ENCODE measurements at regions not wholly inside any gene's neighbourhood (a gene's known extent, or its start where the extent isn't known, plus 50 kb on each side); places are given as distances from the start of the nearest gene placed in this dataset.
A peak's percentile ranks its signal among the peaks of the same experiment; 100 is the strongest.
"Not testable (repeated sequence)": the region's sequence is repeated elsewhere in the genome, so short reads cannot be mapped to it uniquely, and the experiment has no call there.

DNA sequence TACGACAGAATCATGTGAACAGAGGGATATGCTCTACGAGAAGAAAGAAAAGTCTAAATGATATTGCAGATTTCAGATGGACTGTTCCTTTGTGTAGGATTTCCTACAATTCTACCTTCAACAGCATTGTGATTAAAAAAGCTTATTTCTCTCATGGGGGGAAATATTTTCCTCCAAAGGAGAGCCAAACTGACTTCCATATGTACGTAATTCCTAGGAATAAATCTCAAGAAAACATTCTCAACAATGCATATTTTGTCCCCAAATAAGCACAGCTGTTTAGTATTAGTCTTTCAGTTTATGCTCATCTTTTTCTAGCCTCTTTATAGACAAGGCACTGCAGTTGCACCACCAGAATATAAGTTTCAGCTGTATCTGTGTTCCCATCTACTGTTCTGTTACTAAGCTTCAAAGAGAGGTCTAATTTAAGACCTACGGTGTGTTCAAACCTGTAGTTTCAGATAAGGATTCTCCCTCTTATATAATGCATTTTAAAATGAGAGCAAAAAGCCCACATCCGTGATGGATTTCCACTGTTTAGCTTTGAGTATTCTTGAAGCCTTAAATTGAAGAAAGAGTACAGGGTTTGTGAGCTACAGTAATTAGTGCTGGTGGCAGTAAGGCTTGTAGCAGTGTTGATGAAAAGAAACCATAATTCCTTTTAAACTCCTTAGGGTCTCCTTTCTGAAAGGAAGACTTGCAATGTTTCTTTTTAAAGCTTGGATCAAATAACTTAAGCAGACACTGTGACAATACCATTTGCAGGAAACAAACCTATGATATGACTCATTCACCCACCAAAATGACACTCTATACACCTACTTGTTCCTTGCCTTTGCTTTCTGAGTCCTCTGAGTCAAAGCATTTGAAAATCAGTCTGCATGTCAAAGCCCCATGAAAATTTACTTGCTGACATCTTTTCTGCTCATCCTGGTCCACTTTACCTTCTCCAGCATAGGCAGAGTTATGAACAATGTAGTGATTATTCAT, 754.1 kb downstream of the NOVA1 start:
- DNase-seq: no peak

DNA sequence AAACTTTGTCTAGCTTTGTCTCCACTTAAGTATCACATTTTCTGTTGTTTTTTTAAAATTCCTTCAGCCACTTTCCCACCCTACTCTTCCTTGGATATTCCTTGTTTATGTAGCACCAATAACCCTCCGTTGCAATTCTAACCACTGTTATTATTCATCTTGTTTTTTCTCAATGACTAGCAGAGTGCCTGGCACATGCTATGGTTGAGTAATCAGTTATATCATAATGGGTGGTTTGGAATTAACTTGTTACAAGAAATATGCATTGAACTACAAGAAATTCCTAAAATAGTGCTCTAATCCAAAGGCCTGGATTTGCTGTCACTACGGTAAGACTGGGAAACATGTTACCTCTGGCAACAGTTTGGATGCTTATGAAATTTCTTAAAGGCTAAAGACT, 756.6 kb downstream of the NOVA1 start:
- DNase-seq: no peak

DNA sequence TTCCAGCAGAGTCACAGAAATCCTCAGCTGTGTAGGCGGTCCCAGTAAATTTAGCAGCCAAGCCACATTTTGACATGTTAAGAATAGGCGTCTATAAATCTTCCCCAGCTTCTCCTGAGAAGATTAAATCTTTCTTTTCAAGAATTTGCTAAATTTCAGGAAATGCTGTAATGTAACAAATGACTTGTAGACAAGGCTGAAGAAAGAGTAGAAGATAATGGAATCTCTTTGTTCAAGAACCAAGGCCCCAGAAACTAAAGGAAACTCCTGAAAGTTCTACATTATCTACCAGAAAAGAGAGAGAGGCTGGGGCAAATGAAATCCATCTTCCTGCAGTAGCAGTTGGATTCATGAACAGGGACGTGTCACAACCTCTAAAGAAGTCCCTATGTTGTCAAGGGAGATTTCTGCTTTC, 760.3 kb downstream of the NOVA1 start:
- DNase-seq: no peak

DNA sequence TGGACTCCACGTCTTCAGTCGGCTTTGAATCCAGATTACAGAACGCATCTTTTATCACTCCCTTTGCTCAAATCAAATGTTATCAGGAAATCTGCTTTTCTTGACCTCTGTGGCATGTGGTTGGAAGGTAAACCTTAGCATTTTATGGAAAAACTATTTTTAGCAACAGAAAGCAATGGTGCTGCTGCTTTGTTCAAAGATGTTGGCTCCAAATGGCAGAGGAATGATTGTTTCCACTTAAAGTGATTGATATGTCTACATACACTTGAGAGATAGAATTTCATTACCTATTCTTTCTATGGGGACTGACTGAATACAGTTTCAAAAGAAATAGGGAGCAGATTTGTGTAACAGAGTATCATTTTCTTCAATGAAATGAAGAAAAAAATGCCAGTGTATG, 761.2 kb downstream of the NOVA1 start:
- no peak for DNase-seq

DNA sequence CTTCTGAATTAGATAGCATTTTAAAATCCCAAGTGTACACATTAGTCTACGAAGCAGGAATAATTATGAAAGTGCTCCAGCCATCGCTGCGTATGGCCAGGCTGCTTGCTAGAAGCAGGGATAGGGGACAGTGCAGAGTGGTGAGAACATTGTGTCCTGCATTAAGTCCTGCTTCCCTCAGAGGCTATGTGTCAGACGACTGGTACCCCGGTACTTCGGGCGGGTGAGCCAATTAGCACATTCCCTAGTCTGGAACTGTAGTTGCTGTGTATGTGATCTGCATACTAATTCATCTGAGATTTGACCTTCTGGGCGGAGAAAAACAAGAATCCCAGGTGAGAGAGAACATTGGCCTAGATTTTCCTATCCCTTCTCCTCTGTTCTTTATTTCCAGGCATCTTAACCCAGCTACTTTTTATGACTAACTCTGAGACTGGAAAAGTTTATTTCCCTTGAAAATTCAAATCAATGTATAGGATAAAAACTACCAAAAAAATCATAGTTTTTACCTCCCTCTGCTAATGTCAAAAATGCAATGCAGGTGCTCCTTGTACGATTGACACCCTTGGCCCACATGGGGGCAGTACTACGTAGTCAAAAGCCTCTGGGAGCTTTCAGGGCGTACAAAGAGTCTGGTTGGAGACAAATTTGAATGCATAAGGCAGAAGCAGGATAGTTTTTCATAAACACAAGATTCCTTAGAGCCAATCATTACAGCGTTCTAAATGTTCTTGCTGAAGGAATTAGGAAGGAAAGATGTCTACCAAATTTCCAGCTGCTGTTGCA, 764.3 kb downstream of the NOVA1 start:
- peak; percentile 39 to 61 for DNase-seq

DNA sequence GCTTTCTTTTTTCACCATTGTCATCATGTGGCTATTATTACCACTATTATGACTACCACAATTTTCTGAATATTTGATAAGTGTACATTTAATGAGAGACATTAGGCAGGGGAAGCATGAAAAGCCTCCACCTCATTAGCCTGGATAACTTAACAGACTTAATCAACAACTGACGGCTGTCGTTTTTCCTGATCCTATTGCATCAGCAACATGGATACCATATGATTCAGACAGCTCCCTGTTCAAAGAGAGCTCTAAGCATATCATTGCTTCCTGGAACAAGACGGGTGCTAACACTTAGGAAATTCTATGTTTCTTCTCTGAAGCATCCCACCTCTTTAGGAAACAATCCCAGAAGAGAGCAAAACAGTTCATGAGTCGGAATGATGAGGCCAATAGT, 765.2 kb downstream of the NOVA1 start:
- no peak for DNase-seq

DNA sequence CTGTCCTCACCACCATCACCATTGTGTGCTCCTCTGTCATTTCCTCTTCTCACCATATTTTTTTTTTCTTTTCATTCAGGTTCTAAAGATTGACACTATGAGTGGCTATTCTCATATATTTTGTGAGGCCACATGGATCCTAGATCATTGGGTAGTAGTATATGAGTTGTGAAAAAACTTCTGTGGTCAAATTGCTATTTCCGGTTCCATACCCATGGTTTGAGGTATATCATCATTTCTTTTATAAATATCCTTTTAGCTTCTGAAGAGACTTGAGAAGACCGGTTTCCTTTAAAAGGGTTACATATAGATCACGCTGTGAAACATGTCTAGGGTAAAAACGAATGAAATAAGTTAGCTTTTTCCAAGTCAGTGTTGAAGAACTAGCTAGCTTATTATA, 769.3 kb downstream of the NOVA1 start:
- no peak for DNase-seq

DNA sequence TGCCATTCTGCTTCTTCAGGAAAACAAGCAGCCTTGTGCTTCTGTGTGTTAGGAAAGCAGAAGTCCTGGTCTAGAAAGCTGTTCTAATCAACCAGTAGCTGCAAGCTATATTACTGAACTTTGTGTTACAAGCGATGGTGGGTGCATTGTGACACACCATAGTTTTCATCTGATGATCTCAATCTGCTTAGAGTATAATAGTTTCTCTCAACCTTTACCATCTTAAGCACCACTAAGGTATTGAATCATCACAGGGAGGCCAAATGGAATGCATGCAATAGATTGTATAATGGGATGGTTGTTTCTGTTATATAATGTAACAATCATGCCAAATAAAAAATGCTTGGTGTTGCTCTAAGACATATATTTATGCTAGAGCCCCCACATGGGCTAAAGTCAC, 771.7 kb downstream of the NOVA1 start:
- no peak for DNase-seq

DNA sequence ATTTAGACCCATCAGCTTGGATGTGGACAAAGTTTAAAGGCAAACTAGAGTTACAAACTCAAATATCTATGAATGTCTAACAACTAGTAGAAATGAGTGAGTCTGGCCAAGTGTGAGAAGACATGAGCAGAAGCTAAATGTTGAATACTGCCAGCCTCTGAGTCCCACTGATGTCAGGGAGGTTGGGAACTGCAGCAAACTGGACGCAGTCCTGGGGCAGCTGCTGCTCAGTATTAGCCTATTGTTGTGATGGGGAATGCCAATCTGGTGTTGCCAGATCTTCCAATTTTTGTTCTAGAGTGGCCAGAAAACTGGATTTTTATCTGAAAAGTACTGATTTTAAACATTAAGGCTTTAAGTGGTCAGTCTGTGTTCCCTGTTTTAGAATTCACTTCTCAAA, 770.4 kb upstream of the STXBP6 start:
- DNase-seq: no peak

DNA sequence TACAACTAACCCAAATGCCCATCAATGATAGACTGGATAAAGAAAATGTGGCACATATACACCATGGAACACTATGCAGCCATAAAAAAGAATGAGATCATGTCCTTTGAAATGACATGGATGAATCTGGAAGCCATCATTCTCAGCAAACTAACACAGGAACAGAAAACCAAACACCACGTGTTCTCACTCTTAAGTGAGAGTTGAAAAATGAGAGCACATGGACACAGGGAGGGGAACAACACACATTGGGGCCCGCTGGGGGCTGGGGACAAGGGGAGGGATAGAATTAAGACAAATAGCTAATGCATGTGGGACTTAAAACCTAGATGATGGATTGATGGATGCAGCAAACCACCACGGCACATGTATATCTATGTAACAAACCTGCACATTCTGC, 764.7 kb upstream of the STXBP6 start:
- DNase-seq: not testable (repeated sequence)

DNA sequence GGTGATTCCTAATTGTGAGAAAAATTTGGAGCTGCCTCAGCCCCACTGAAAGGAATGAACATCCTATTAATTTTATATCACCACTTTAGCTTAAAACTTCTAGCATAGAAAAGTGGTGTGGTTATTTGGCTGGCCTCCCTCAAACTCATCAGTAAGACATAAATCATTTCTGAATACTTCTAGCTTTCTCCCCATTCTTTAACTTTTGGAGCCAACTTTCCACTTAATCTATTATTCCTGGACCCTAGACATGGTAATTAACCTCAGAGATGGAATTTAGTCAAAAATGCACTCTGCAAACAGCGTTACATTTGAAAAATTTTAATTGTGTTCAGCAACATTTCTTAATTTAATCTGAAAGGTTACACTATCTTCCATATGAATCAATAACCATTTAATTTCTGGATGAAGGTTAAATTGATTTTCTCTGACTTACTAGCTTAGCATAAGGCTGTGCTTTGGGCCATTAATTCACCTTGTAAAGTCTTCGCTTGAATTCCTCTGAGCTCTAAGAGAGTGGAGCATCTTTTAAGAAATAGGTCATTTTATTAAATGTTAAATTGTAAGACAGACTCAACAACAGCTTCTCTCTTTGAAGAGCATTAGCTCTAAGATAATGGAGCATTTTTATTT, 753.6 kb upstream of the STXBP6 start:
- no peak for DNase-seq

DNA sequence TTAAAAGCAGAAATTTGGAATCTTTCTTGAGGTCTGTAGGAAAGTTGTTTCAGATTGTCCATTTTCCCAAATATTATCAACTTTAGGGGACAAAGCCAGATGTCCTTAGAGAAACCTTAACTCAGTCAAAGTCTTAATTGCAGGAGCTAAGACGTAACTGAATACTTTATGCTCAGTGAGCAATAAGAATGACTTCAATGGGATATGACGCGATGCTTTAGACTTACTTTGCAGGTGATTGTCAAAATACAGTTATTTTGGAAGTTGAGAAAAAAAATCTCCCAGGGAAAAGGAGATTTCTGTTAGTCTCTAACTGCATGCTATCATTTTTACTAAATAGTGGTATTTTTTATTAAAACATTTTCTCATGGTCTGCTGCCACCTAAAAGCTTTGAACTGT, 750.9 kb upstream of the STXBP6 start:
- no peak for DNase-seq

DNA sequence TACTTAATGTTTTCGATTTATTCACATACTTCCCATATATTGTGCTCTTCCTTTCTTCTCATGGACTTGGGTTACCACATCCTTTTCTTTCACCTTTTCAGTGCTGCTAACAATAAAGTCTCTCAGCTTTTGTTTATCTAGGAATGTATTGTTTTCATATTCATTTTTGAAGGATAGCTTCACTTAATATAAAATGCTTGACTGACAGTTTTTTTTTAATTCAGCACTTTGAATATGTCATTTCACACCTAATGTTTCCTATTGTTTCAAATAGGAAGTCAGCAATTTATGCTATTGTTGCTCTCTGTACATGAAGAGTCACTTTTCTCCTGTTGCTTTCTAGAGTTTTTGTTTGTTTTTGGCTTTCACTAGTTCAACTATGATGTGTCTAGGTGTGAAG, 738.3 kb upstream of the STXBP6 start:
- no peak for DNase-seq

DNA sequence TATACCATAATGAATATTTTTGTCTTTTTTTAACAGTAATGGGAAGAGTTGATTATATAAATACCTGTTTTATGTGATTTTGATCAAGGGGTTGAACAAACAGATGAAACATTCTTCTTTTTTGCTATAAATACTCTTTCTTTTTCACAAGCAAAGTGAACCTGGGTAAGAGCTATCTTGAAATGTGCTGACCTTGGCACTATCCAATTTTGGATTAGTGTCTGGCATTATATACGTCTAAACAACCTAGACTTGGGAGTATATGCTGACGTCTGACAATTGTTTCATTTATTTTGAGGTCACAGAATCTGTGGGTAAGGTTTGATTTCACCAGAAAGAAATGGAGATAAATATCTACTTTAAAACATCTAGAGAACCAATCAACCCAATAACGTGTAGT, 716.0 kb upstream of the STXBP6 start:
- DNase-seq: no peak

DNA sequence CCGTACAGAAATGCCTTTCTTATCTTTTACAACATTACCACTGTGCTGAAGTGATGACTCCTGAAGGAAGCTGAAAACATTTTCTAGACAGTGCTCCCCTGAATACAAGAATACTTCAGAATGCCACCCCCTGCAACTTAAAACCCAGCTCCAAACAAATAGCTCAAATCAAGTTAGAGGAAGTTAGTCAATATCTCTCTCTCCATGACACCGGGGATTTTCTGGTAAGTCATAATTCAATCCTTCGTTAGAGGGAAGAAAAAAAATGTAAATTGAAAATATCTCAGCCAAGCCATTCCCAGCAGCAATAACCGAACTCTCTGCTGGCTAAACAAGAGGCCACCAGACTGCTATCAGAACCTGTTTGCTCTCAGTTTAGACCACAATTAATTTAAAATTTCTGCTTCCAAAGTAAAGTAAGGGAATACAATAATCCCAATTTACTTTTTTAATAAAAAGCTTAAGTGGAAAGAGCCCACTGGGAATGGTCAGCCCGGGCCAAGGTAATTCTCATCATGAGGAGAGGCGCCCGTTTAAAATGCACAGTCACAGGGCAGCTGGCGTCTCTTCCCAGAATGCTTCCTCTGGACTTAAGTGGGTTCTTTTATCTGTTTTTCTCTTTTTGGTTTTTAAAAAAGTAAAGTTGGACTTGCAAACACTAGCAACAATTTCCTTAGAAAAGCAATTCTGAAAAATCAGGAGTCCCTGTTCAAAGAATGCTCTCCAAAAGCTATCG, 710.1 kb upstream of the STXBP6 start:
- DNase-seq: no peak

DNA sequence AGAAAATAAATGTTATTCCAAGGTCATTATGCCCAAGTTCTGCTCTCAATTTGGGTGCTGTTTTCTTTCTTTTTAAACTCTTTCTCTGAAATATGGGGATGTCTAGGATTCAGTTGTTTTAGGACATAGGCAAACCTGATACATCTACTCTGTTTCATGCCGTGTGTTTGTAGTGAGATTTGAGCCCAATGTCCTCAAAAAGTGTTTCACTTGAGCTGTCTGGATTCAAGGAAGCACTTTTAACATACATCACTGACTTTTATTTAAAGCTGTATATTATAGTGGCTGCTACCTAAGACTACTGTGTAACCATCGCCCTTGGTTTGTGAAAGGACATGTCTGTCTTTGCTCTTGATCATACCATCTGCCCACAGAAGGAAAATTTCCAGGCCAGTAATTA, 709.3 kb upstream of the STXBP6 start:
- no peak for DNase-seq

DNA sequence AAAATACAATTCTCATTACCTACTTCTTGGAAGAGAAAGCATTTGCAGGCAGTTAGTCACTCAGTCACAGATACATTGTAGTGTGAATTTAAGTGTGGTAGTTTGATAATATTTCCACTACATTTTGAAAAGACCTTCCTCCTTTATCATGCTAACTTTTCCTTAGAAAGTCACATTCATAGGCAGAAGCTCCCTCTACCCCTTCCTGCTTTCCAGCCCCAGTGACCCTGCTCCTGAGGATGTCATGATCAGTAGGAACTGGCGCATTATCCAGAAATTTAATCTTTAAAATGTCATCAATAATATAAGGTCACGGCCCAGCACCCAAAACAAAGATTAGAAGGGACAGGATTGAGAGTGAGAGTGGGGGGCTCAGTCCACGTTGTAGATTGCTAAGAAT, 707.4 kb upstream of the STXBP6 start:
- no peak for DNase-seq

DNA sequence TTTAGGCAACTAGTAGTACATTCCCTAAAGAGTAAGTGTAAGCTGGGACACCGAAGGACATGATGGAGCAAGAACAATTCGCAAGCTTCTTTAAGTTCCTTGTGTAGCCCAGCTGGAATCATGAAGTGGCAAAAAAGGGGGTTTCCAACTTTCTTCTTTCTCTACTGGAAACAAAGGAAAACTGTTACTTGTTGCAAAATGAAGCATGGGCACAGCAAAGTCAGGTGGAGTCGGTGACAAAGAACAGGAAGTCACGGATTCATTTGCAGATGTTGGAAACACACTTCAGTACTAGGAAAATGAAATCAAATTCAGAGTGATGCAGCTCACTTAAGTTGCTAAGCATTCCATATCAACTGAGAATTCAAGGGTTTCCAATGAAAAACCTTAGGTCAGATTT, 706.9 kb upstream of the STXBP6 start:
- DNase-seq: no peak

DNA sequence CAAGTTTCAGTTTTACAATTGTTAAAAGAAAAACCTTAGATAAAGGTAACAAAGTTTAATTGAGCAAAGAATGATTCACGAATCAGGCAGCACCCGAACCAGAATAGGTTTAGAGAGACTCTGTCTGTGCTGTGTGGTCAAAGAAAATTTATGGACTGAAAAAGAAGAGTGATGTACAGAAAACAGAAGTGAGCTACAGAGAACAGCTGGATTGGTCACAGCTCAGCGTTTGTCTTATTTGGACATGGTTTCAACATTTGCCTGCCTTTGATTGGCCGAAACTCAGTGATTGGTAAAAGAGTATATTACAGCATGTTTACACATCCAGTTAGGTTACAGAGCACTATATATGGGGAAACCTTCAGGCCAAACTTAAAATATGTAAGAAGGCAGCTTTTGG, 703.2 kb upstream of the STXBP6 start:
- DNase-seq: no peak

DNA sequence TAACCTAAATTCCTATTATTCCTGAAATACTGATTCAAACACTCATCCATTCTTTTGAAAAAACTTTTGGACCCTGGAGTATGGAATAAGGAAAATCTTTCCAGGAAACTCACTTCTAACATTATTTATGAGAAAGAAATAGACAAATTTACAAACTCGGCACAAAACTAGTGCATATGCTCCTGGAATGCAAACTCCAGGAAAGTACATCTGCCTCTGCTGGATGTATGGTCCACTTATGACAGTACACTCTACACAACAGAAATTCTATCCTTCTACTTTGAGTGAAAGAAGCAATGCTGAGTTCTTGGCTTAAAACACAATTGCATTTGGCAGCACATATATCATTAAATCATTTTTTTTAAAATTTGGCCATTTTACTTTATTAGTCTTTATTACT, 700.5 kb upstream of the STXBP6 start:
- DNase-seq: no peak
